Cardiac septum (tissue), 1 donor: ENCODE measurements at regions not wholly inside any gene's neighbourhood (a gene's known extent, or its start where the extent isn't known, plus 50 kb on each side); places are given as distances from the start of the nearest gene placed in this dataset.

Experiments
- DNase-seq: peaks from one replicate; pipeline ENCODE4 v3.0.0-alpha.2; 2020; ENCODE audit warnings: low spot score
- intact Hi-C: fragments of 100-400 bp; cut with DNase I; formaldehyde crosslinking; loops from one replicate; pipeline ENCODE4 v1.14.0; 2022
- donor health status: DM: no; HTN: no; CAD: no.

GRCh38 chr3:176590722-176591121, 606.6 kb downstream of the TBL1XR1 start:
- intact Hi-C loops = no loop called here
- no peak for DNase-seq

GRCh38 chr3:176587089-176587488, 610.2 kb downstream of the TBL1XR1 start:
- intact Hi-C loops = no loop called here

GRCh38 chr3:176584413-176585176, 612.7 kb downstream of the TBL1XR1 start:
- DNase-seq = no peak
- intact Hi-C loops = no loop called here

More at GRCh38 chr3:176587089-176587488, 610.2 kb downstream of the TBL1XR1 start:
- DNase-seq = no peak

GRCh38 chr3:176583956-176584355, 613.3 kb downstream of the TBL1XR1 start:
- intact Hi-C loops = no loop called here
- DNase-seq = no peak

- no peak for DNase-seq
- intact Hi-C loops = no loop called here
Observed at GRCh38 chr3:176581589-176581988, 615.7 kb downstream of the TBL1XR1 start.

GRCh38 chr3:176579711-176580185, 617.5 kb downstream of the TBL1XR1 start:
- intact Hi-C loops = no loop called here
- DNase-seq = no peak

- DNase-seq = no peak
- intact Hi-C loops = no loop called here
Observed at GRCh38 chr3:176578316-176578715, 619.0 kb downstream of the TBL1XR1 start.

GRCh38 chr3:176577447-176577846, 619.8 kb downstream of the TBL1XR1 start:
- no peak for DNase-seq
- intact Hi-C loops = no loop called here

GRCh38 chr3:176574786-176575185, 622.5 kb downstream of the TBL1XR1 start:
- DNase-seq = no peak
- intact Hi-C loops = no loop called here

GRCh38 chr3:176571926-176572325, 625.4 kb downstream of the TBL1XR1 start:
- intact Hi-C loops = no loop called here
- no peak for DNase-seq

- intact Hi-C loops = no loop called here
- DNase-seq = no peak
Observed at GRCh38 chr3:176570992-176571391, 626.3 kb downstream of the TBL1XR1 start.

GRCh38 chr3:176568189-176568588, 629.1 kb downstream of the TBL1XR1 start:
- intact Hi-C loops = no loop called here
- DNase-seq = no peak

GRCh38 chr3:176566757-176567156, 630.5 kb downstream of the TBL1XR1 start:
- DNase-seq = no peak
- intact Hi-C loops = no loop called here

GRCh38 chr3:176562331-176562730, 635.0 kb downstream of the TBL1XR1 start:
- intact Hi-C loops = no loop called here
- no peak for DNase-seq

GRCh38 chr3:176561826-176562225, 635.5 kb downstream of the TBL1XR1 start:
- no peak for DNase-seq
- intact Hi-C loops = no loop called here

- DNase-seq = no peak
- intact Hi-C loops = no loop called here
Observed at GRCh38 chr3:176554791-176555654, 642.3 kb downstream of the TBL1XR1 start.

GRCh38 chr3:176554264-176554663, 643.0 kb downstream of the TBL1XR1 start:
- DNase-seq = no peak
- intact Hi-C loops = no loop called here

- intact Hi-C loops = no loop called here
- DNase-seq = no peak
Observed at GRCh38 chr3:176526942-176527341, 670.3 kb downstream of the TBL1XR1 start.

GRCh38 chr3:176526225-176526624, 671.1 kb downstream of the TBL1XR1 start:
- intact Hi-C loops = no loop called here

GRCh38 chr3:176523114-176523513, 674.2 kb downstream of the TBL1XR1 start:
- intact Hi-C loops = no loop called here
- no peak for DNase-seq

More at GRCh38 chr3:176526225-176526624, 671.1 kb downstream of the TBL1XR1 start:
- DNase-seq = no peak

GRCh38 chr3:176522436-176522835, 674.8 kb downstream of the TBL1XR1 start:
- no peak for DNase-seq
- intact Hi-C loops = no loop called here
